Colonic mucosa (tissue), 4 donors: ENCODE measurements at regions not wholly inside any gene's neighbourhood (a gene's known extent, or its start where the extent isn't known, plus 50 kb on each side); places are given as distances from the start of the nearest gene placed in this dataset.
A peak's percentile ranks its signal among the peaks of the same experiment; 100 is the strongest.
"Not testable (repeated sequence)": the region's sequence is repeated elsewhere in the genome, so short reads cannot be mapped to it uniquely, and the experiment has no call there.

Experiments used
- DNase-seq: peaks from one replicate; pipeline ENCODE4 v3.0.0-alpha.2; 2020
- H3K27ac ChIP-seq: fragments of 200-600 bp; one replicate; pipeline ENCODE4 v1.8.0; 2021
- H3K27me3 ChIP-seq: fragments of 200-600 bp; one replicate; pipeline ENCODE4 v1.8.0; 2021
- H3K36me3 ChIP-seq: fragments of 200-600 bp; one replicate; pipeline ENCODE4 v1.8.0; 2021
- H3K4me1 ChIP-seq: fragments of 200-600 bp; one replicate; pipeline ENCODE4 v1.8.0; 2021; ENCODE audit warnings: mild to moderate bottlenecking
- H3K4me3 ChIP-seq: fragments of 200-600 bp; one replicate; pipeline ENCODE4 v1.8.0; 2021
- H3K9ac ChIP-seq, 2 donors: one replicate each; pipeline ENCODE4 v1.7.0; 2013; ENCODE audit warnings: control low read depth in 2 of 2, low read depth in 2 of 2, low read length in 2 of 2
- H3K9me3 ChIP-seq: fragments of 200-600 bp; one replicate; pipeline ENCODE4 v1.8.0; 2021
- CTCF ChIP-seq: fragments of 200-600 bp; IDR thresholded peaks from one replicate; pipeline ENCODE4 v1.8.0; 2022; ENCODE audit warnings: antibody characterized with exemption, mild to moderate bottlenecking
- intact Hi-C: fragments of 100-400 bp; cut with DNase I; formaldehyde crosslinking; loops from one replicate; pipeline ENCODE4 v1.14.1; 2022
- donor health status: healthy.
- donor health status: DM: no; HTN: no; CAD: no.
- donor health status: DM: no; HTN: no; CAD: no.

GRCh38 chr14:89728964-89729363 lies 225.6 kb downstream of the EFCAB11 start:
- H3K27me3 ChIP-seq, result no peaks in the 10 kb centered on the region
- H3K4me1 ChIP-seq, result no peaks in the 10 kb centered on the region
- DNase-seq, result no peak
- H3K4me3 ChIP-seq, result no peak overlapping the region
- no peak for TF ChIP-seq CTCF
- H3K36me3 ChIP-seq, result no peaks in the 10 kb centered on the region
- no peak overlapping the region for H3K27ac ChIP-seq
- H3K9me3 ChIP-seq, result no peaks in the 10 kb centered on the region
- no peak overlapping the region for H3K9ac ChIP-seq
- intact Hi-C loops, result no loop called here

GRCh38 chr14:89726226-89726625 lies 228.3 kb downstream of the EFCAB11 start:
- H3K4me1 ChIP-seq, DNase-seq, intact Hi-C loops, H3K27ac ChIP-seq, H3K9me3 ChIP-seq, H3K27me3 ChIP-seq, H3K9ac ChIP-seq, H3K36me3 ChIP-seq, H3K4me3 ChIP-seq: not testable (repeated sequence)

- Histone ChIP-seq H3K4me1 (no peaks in the 10 kb centered on the region), H3K27ac (no peak overlapping the region), H3K9ac (no peak overlapping the region), H3K27me3 (no peaks in the 10 kb centered on the region), H3K4me3 (no peak overlapping the region), H3K9me3 (no peaks in the 10 kb centered on the region), H3K36me3 (no peaks in the 10 kb centered on the region)
- DNase-seq, result no peak
- TF ChIP-seq CTCF, result no peak
- intact Hi-C loops, result no loop called here
Observed at GRCh38 chr14:89724628-89724960, 229.9 kb downstream of the EFCAB11 start.

DNA sequence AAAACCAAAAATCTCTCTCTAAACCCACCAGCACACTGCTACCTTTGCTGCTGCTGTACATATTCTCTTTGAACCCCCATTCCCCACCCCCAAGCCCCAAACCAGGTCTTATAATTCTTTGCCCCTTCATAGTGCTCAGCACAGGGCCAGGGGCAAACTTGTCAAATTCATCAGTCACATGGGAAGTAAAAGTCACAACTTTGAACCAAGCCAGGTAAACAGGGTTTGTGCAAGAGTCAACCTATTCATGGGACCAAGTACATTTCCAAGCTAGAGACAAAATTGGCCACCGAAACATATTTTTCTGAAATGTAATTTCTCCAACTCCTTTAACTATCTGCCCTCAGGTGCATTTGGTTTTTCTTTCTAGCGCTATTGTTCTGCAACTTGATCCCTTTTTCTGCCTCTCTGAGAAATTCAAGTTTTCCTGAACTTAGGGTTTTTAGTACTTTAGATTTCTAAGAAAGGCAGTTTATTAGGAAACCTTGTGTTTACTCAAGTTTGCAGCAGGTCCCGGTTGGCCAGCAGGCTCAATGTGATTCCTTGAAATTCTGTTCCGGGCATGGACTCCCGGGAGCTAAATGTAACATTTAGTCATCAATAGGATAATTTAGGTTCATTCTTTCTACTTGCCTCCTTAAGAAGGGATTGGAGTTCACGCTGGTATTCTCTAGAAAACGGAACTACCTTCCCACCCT lies 230.5 kb downstream of the EFCAB11 start:
- TF ChIP-seq CTCF, result no peak
- intact Hi-C loops, result no loop called here
- H3K9ac ChIP-seq, result no peak overlapping the region
- no peak overlapping the region for H3K27ac ChIP-seq
- H3K4me1 ChIP-seq, result no peaks in the 10 kb centered on the region
- no peak for DNase-seq
- no peaks in the 10 kb centered on the region for H3K27me3 ChIP-seq
- no peaks in the 10 kb centered on the region for H3K36me3 ChIP-seq
- no peaks in the 10 kb centered on the region for H3K9me3 ChIP-seq
- H3K4me3 ChIP-seq, result no peak overlapping the region

DNA sequence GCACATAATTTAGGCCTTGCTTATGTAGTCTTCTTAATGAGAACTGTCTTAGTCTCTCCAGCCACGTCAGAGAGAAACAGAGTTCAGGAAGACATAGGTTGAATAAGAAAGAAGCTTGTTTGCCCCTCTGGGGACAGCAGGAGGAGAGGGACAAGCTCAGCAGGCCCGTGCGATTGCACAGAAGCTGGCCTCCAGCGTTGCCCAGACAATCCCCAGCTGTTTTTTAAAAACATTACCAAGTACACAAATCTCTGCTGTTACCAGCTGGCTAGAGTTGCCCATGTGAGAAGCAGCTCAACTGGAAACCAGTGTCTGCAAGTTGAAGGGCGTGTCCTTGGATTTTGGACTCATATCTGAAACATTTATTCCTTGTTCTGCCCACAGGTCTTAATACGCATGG lies 232.6 kb downstream of the EFCAB11 start:
- no peak for TF ChIP-seq CTCF
- no peaks in the 10 kb centered on the region for H3K9me3 ChIP-seq
- H3K27ac ChIP-seq, result no peak overlapping the region
- intact Hi-C loops, result no loop called here
- no peaks in the 10 kb centered on the region for H3K27me3 ChIP-seq
- H3K4me1 ChIP-seq, result no peaks in the 10 kb centered on the region
- no peaks in the 10 kb centered on the region for H3K36me3 ChIP-seq
- no peak overlapping the region for H3K4me3 ChIP-seq
- H3K9ac ChIP-seq, result no peak overlapping the region
- no peak for DNase-seq

- no peak for DNase-seq
- intact Hi-C loops, result no loop called here
- H3K27ac ChIP-seq, result peak overlapping the region; percentile 20
- no peak overlapping the region for H3K9ac ChIP-seq
- no peaks in the 10 kb centered on the region for H3K4me1 ChIP-seq
- H3K36me3 ChIP-seq, result no peaks in the 10 kb centered on the region
- no peaks in the 10 kb centered on the region for H3K9me3 ChIP-seq
- TF ChIP-seq CTCF, result no peak
- H3K27me3 ChIP-seq, result no peaks in the 10 kb centered on the region
- H3K4me3 ChIP-seq, result no peak overlapping the region
Observed at GRCh38 chr14:89720741-89721729, 233.5 kb downstream of the EFCAB11 start.
